Activated T-cell treated with anti-CD3 and anti-CD28 coated beads, Interleukin-2, amount 50 U/mL, for 24 hours (primary cell): ENCODE measurements at regions not wholly inside any gene's neighbourhood (a gene's known extent, or its start where the extent isn't known, plus 50 kb on each side); places are given as distances from the start of the nearest gene placed in this dataset.
"Not testable (repeated sequence)": the region's sequence is repeated elsewhere in the genome, so short reads cannot be mapped to it uniquely, and the experiment has no call there.

Experiments
- DNase-seq: peaks from one replicate; pipeline ENCODE4 v3.0.0-alpha.2; 2020
- H3K27ac Mint-ChIP-seq: 2 replicates; pipeline ENCODE4 v1.8.0; 2020; ENCODE audit warnings: mild to moderate bottlenecking, mixed read lengths
- H3K27me3 Mint-ChIP-seq: 2 replicates; pipeline ENCODE4 v1.8.0; 2020; ENCODE audit warnings: mixed read lengths
- H3K36me3 Mint-ChIP-seq: 2 replicates; pipeline ENCODE4 v1.8.0; 2020; ENCODE audit warnings: low read depth, mixed read lengths
- H3K4me1 Mint-ChIP-seq: 2 replicates; pipeline ENCODE4 v1.8.0; 2020; ENCODE audit warnings: low read depth, mixed read lengths
- H3K4me3 Mint-ChIP-seq: 2 replicates; pipeline ENCODE4 v1.8.0; 2020; ENCODE audit warnings: mild to moderate bottlenecking, moderate library complexity, mixed read lengths
- H3K9me3 Mint-ChIP-seq: 2 replicates; pipeline ENCODE4 v1.8.0; 2020; ENCODE audit warnings: mixed read lengths

DNA sequence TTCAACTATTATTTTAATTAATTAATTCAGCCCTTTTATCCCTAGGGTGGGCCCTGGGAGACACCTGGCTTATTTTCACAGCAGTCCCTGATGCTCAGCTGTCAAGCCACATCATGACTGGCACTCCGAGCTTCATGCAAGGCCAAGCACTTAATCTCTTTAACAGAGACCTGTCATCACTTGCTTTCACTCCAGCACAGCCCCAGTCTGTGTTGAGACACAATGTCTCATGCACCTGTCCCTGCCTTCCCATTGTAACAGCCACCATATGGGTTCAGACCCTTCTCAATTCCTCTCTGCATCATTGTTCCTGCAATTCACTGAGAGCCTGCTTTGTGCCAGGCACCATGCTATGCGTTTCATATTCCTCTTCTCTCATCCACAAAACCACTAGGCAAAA, 222.2 kb upstream of the TENM4 start:
- Mint-ChIP-seq H3K4me1 (no peaks in the 10 kb centered on the region), H3K9me3 (no peaks in the 10 kb centered on the region), H3K36me3 (no peaks in the 10 kb centered on the region), H3K27ac (no peak overlapping the region), H3K4me3 (no peak overlapping the region), H3K27me3 (no peaks in the 10 kb centered on the region)
- DNase-seq = no peak

DNA sequence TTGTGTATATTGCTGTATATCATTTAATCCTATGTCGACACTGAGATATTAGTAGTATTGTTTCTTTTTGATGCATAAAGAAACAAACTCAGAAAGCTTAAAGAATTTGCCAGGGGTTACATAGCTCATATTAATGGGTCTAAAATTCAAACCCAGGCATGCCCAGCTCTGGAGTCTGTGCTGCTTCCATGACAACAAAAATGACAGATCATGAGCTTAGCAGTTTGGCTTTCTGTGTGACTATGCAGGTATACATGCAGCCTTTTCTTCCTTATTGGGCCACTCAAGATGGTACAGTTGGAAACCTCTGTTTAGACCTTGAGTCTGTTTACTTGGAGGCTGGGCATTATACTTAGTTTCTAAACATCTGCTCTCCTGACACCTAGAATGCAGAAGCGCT, 220.5 kb upstream of the TENM4 start:
- DNase-seq = no peak
- Mint-ChIP-seq H3K36me3 (no peaks in the 10 kb centered on the region), H3K4me1 (no peaks in the 10 kb centered on the region), H3K4me3 (no peak overlapping the region), H3K9me3 (no peaks in the 10 kb centered on the region), H3K27ac (no peak overlapping the region), H3K27me3 (no peaks in the 10 kb centered on the region)

DNA sequence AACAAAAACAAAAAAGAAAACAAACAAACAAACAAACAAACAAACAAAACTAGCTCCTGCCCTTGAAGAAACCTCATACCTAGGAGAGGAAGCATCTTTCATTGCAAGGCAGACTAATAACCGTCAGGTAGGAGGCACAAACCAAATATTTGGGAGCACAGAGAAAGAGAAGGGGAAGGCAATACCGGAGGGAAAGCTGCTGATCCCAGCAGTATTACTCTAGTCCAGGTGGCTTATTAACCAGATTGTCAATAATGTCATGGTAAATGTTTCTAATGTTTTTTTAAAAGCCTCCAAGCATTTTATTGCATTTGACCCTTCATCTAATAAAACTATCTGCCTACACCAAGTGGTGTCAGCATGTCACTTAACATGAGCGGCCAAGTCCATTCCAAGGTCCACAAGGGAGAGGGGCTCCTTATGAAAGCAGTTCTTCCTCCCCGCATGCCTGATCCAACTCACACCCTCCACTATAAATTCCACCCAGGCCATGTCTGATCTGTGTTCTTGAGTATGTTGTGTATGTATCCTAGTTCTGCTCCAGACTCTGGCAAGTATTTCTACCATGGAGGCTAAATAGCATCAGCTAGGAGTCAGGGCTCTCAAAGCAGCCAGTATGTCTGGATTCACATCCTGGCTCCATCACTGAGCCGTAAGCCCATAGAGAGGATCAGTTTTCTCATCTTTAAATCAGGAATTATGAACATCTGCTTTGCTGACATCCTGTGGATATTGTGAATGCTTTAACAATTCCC, 208.1 kb upstream of the TENM4 start:
- Mint-ChIP-seq H3K27ac (no peak overlapping the region), H3K36me3 (no peaks in the 10 kb centered on the region), H3K4me3 (no peak overlapping the region), H3K27me3 (no peaks in the 10 kb centered on the region), H3K9me3 (peaks cover 8% of the 10 kb centered on the region), H3K4me1 (no peaks in the 10 kb centered on the region)
- no peak for DNase-seq

DNA sequence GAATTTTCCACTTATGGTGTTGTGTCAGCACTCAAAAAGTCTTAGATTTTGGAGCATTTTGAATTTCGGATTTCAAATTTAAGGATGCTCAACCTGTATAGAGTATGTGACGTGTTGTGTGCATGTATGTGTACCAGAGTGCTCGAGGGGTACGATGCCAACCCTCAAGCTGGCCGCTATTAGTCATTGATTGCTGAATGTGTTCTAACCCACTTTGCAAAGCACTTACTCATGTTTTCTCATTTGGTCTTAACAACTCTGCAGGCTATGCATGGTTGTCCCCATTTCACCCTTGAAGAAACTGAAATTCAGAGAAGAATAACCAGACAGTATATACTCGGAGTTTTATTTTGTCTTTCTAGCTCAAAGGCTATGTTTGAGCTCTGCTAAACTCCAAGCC, 196.4 kb upstream of the TENM4 start:
- no peaks in the 10 kb centered on the region for H3K4me1 Mint-ChIP-seq
- no peak overlapping the region for H3K4me3 Mint-ChIP-seq
- H3K27ac Mint-ChIP-seq = no peak overlapping the region
- DNase-seq = no peak
- H3K36me3 Mint-ChIP-seq = no peaks in the 10 kb centered on the region
- no peaks in the 10 kb centered on the region for H3K27me3 Mint-ChIP-seq
- no peaks in the 10 kb centered on the region for H3K9me3 Mint-ChIP-seq

DNA sequence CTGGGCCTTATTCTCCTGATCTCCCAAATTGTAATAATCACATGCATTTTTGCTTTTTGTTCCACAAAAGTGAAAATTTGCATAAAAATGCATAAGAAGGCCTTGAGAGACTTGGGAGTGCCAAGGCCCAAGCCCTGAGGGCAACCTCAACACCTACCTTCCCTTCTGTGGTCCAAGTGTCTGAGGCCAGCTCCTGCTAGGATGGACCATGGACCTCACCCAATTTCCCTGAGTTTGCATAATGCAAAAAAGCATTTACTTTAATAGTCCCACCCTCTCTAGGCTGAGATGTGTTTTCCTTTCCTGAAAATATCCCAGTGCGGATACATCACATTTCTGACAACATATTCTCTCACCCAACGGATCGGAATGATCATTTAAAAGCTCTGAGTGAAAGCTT, 194.1 kb upstream of the TENM4 start:
- Mint-ChIP-seq H3K4me1 (no peaks in the 10 kb centered on the region), H3K9me3 (no peaks in the 10 kb centered on the region)

DNA sequence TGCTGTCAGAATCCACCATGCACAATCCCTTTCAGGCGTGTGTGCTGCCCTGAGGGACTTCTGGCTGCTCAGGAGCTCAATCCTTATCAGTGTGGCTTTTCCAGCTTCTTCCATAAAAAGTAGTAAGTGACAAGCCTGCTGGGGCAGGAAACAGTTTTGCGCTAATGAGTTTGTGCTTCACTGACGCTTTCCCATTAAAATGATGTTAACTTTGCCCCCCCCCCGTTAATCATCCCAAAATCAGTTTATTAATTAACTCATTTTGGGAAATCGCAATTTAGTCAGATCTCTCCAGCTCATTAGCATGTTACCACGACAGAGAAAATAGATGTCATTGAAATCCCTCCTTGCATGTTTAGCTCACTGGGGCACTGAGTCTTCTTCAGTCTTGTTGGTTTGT, 186.5 kb upstream of the TENM4 start:
- Mint-ChIP-seq H3K9me3 (peaks cover 3% of the 10 kb centered on the region), H3K4me1 (no peaks in the 10 kb centered on the region), H3K36me3 (no peaks in the 10 kb centered on the region), H3K27me3 (no peaks in the 10 kb centered on the region), H3K4me3 (no peak overlapping the region), H3K27ac (no peak overlapping the region)
- DNase-seq = no peak

More for the DNA sequence above, 194.1 kb upstream of the TENM4 start:
- H3K27ac Mint-ChIP-seq = no peak overlapping the region
- no peaks in the 10 kb centered on the region for H3K27me3 Mint-ChIP-seq
- DNase-seq = no peak
- no peaks in the 10 kb centered on the region for H3K36me3 Mint-ChIP-seq
- H3K4me3 Mint-ChIP-seq = no peak overlapping the region

DNA sequence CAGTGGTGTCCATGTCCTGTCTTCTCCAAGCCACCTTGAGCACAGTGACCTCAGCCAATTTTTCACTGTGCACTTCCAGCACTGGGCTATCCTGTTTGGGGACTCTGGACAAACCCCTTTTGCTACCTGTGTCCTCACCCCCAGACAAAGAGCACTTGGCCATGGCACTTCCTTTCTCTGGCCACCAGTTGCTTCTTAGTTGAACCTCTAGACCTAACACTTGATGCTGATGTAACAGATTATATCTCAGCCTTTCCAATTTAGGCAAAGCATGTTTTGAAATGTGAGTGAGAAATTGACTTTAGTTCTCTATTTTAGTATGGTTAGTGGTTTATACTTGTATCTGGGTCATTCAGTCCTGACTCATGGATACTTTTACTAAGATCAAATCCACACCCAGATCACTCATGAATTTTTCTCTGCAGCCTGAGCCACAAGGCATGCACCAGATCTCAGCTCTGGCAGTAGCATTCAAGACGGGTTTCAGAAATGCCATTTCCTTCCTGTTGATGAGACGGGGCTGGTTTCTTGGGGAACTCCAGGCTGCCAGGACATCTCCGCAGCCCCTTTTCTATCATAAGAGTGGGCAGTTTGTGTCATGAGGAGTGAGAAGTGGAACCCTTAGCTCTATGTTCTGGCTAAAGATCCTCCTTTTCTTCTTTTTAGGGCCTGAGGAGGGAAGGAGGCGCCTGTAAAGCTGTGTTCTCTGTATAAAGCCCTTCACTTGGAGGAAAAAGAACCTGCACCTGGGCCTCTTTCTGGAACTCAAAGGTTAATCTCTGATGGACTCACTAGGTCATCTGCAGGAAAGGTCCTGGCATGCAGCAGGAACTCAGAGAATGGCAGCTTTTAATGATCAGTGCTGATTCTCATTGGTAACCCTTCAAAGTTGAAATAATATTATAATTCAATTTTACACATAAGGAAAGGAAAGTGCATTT, 185.6 kb upstream of the TENM4 start:
- Mint-ChIP-seq H3K9me3 (peaks cover 3% of the 10 kb centered on the region), H3K36me3 (no peaks in the 10 kb centered on the region), H3K27me3 (no peaks in the 10 kb centered on the region), H3K27ac (no peak overlapping the region), H3K4me1 (no peaks in the 10 kb centered on the region), H3K4me3 (no peak overlapping the region)
- no peak for DNase-seq

DNA sequence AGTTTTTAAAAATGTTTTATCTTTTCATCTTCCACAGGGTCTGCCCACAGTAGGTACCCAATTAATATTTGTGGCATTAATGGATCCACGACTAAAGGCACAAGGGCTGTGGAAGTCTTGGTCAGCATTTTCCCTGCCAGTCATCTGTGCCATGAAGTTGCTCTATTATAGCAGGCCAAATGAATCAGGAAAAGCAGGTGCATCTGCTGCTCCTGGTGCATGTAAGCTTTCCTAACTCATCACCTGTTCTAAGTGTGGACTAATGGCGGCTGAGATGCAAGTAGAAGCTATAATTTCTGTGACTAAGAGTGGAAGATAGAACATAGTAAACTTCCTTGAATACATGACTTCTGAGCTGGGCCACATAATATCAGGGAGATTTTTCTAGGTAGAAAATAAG, 182.5 kb upstream of the TENM4 start:
- Mint-ChIP-seq H3K36me3 (no peaks in the 10 kb centered on the region), H3K27me3 (no peaks in the 10 kb centered on the region), H3K4me1 (no peaks in the 10 kb centered on the region), H3K4me3 (no peak overlapping the region), H3K9me3 (peaks cover 3% of the 10 kb centered on the region), H3K27ac (no peak overlapping the region)
- DNase-seq = no peak

DNA sequence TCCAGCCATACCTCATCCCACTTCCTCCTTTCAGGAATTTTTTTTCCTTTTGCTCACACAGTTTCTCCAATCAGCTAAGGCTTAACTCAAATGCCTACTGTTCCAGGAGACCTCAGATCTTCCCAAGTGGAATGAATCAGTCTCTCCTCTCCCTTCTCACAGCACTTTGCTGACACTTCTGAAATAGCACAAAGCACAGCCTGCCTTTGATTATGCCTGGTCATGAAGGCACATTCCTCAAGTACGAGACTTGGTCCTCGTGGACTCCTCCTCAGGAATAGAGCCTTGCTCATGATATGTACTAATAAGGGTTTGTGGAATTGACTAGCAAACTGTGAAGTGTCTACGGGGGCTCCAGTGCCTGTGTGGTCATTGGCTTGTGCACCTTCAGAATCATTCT, 176.7 kb upstream of the TENM4 start:
- Mint-ChIP-seq H3K27me3 (no peaks in the 10 kb centered on the region), H3K27ac (no peak overlapping the region), H3K4me3 (no peak overlapping the region), H3K4me1 (no peaks in the 10 kb centered on the region), H3K9me3 (no peaks in the 10 kb centered on the region), H3K36me3 (no peaks in the 10 kb centered on the region)
- DNase-seq = no peak

DNA sequence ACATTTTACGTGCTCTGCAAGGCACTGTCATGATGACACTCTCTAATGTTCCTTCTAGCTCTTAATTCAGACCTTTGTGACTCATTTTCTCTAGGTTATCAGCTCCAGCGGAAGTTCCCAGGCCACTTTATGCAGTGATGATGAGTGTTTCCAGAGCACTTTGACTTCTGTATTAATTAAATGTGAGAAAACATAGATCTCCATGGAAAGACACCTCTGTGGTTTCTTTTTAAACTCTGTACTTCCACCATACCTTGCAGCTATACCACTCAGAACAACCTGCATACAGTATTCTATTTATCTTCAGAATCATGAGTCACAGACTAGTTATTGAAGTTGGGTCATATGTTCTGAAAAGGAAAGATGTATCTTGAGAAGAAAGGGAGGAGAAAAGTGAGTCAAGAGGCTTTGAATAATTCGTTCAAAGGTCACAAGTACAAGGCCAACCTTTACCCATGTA, 175.6 kb upstream of the TENM4 start:
- Mint-ChIP-seq H3K27me3 (no peaks in the 10 kb centered on the region), H3K27ac (no peak overlapping the region), H3K9me3 (no peaks in the 10 kb centered on the region), H3K36me3 (no peaks in the 10 kb centered on the region), H3K4me1 (no peaks in the 10 kb centered on the region), H3K4me3 (no peak overlapping the region)
- DNase-seq = no peak

DNA sequence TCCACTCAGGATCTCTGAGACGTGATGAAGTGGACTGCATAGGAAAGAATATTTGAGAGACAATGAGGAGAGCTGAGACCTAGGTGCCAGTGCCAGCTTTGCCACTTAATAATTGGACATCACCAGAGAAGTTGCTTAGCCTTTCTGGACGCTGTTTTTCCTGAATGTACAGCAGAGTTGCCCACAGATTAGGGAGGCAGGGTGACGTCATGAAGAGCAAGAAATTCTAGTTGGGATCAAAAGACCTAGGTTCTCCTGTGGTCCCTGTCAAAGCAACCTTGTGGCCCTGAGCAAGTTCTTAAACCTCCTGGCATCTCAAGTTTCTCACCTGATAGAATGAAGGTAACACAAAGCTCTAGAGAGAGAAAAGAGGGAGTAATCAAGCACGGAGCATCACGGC, 174.6 kb upstream of the TENM4 start:
- Mint-ChIP-seq H3K9me3 (no peaks in the 10 kb centered on the region), H3K27ac (no peak overlapping the region), H3K36me3 (no peaks in the 10 kb centered on the region), H3K4me1 (no peaks in the 10 kb centered on the region), H3K4me3 (no peak overlapping the region), H3K27me3 (no peaks in the 10 kb centered on the region)
- DNase-seq = no peak

DNA sequence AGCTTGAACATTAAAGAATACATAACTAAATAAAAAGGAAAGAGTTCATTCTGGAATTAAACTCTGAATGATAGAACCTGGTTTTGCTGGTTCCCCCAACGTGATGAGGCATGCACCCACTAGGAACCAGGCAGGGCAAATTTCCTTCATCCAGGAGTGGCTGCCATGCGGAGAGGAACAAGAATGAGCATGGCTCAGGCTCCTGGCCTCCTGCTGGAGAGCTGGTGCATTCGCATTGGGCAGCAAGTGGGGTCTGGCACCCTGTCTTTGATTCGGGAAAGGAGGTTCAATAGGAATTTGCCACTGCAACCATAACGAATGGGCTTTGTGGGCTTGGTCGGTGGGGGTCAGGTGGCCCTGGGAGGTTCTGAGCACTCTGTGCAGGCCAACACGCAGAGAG, 169.8 kb upstream of the TENM4 start:
- H3K36me3 Mint-ChIP-seq = no peaks in the 10 kb centered on the region
- no peak overlapping the region for H3K4me3 Mint-ChIP-seq
- H3K27ac Mint-ChIP-seq = no peak overlapping the region
- no peaks in the 10 kb centered on the region for H3K27me3 Mint-ChIP-seq
- peaks cover 4% of the 10 kb centered on the region for H3K9me3 Mint-ChIP-seq
- DNase-seq = no peak
- H3K4me1 Mint-ChIP-seq = no peaks in the 10 kb centered on the region

DNA sequence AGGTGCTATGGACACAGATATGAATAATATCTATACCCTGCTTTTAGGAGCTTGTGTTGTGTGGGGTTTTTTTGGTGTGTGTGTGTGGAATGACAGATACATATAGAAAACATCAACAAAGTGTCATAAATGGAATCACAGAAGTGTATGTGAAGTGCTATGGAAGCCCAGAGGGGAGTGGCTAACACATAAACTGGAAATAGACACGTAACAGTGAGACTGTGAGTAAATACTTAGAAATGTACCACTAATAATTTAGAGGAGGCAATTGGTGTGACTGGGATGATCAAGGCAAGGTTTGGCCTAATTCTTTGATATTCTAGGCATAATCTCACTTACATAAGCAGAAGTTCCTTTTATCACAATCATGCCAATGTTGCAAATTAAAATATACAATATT, 169.3 kb upstream of the TENM4 start:
- Mint-ChIP-seq H3K36me3 (no peaks in the 10 kb centered on the region), H3K27me3 (no peaks in the 10 kb centered on the region), H3K27ac (no peak overlapping the region), H3K9me3 (peaks cover 4% of the 10 kb centered on the region), H3K4me1 (no peaks in the 10 kb centered on the region), H3K4me3 (no peak overlapping the region)
- DNase-seq = no peak

DNA sequence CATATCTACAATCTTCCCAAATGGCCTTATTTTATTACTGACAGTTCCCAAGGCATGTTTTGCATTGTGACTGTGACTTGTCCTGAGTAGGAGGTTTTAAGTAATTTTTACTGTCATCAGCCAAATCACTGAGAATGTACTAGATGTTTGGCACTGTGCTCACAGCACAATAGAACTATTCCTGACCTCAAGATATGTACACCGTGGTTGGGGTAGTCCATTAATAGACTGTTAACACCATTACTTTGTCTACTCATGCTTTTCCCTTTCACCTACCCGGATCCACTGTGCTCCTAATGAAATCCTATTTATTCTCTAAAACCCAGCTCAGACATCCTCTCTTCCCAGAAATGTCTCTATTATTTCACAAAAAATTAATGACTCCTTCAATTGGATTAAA, 168.7 kb upstream of the TENM4 start:
- no peak overlapping the region for H3K27ac Mint-ChIP-seq
- H3K4me1 Mint-ChIP-seq = no peaks in the 10 kb centered on the region
- H3K36me3 Mint-ChIP-seq = no peaks in the 10 kb centered on the region
- H3K4me3 Mint-ChIP-seq = no peak overlapping the region
- no peaks in the 10 kb centered on the region for H3K27me3 Mint-ChIP-seq
- H3K9me3 Mint-ChIP-seq = peaks cover 6% of the 10 kb centered on the region
- DNase-seq = no peak

DNA sequence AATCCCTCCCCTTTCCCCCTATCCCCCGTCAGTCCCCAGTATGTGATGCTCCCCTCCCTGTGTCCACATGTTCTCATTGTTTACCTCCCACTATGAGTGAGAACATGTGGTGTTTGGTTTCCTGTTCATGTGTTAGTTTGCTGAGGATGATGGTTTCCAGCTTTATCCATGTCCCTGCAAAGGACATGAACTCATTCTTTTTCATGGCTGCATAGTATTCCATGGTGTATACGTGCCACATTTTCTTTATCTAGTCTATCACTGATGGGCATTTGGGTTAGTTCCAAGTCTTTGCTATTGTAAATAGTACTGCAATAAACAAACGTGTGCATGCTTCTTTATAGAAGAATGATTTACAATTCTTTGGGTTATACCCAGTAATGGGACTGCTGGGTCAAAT, 165.6 kb upstream of the TENM4 start:
- not testable (repeated sequence) for H3K27ac Mint-ChIP-seq

More for the DNA sequence above, 165.6 kb upstream of the TENM4 start:
- peaks cover 14% of the 10 kb centered on the region for H3K9me3 Mint-ChIP-seq
- H3K27me3 Mint-ChIP-seq, DNase-seq, H3K4me3 Mint-ChIP-seq, H3K36me3 Mint-ChIP-seq, H3K4me1 Mint-ChIP-seq: not testable (repeated sequence)
